Transverse colon (tissue), 4 donors: ENCODE measurements at regions not wholly inside any gene's neighbourhood (a gene's known extent, or its start where the extent isn't known, plus 50 kb on each side); places are given as distances from the start of the nearest gene placed in this dataset.

Experiments
- DNase-seq: peaks from one replicate; pipeline ENCODE4 v3.0.0-alpha.2; 2019
- H3K27ac ChIP-seq, 4 donors: fragments of 200-600 bp; sonication (generic); 2 replicates each; pipeline ENCODE4 v1.5.1; 2016 to 2018; ENCODE audit warnings: inconsistent platforms in 4 of 4
- H3K27me3 ChIP-seq: fragments of 200-600 bp; sonication (generic); 2 replicates; pipeline ENCODE4 v1.5.1; 2017; ENCODE audit warnings: inconsistent platforms
- H3K36me3 ChIP-seq, 4 donors: fragments of 200-600 bp; sonication (generic); 2 replicates each; pipeline ENCODE4 v1.5.1; 2017 to 2019; ENCODE audit warnings: inconsistent platforms in 4 of 4
- H3K4me1 ChIP-seq, 4 donors: fragments of 200-600 bp; sonication (generic); 2 replicates each; pipeline ENCODE4 v1.5.1; 2017 to 2020; ENCODE audit warnings: inconsistent platforms in 4 of 4
- H3K4me3 ChIP-seq, 4 donors: fragments of 200-600 bp; sonication (generic); 1 replicate in 1 of 4; 2 replicates in 3 of 4; pipeline versions ENCODE4 v1.5.1 to v1.6.1; 2017 to 2019; ENCODE audit warnings: inconsistent platforms in 4 of 4
- H3K9me3 ChIP-seq, 2 donors: fragments of 200-600 bp; sonication (generic); 2 replicates each; pipeline ENCODE4 v1.5.1; 2017 to 2019; ENCODE audit warnings: inconsistent platforms in 2 of 2
- CTCF ChIP-seq, 5 experiments: fragments of 200-600 bp in 3 of 5; fragments of 450-650 bp in 2 of 5; sonication (generic) in 3 of 5; IDR thresholded peaks; 1 replicate in 2 of 5; 2 replicates in 3 of 5; pipeline ENCODE4 v1.5.1; 2016 to 2017; ENCODE audit warnings: antibody characterized with exemption in 5 of 5, inconsistent platforms in 3 of 5, mild to moderate bottlenecking in 2 of 5, moderate library complexity in 1 of 5
- EP300 ChIP-seq: sonication (generic); formaldehyde crosslinking; IDR thresholded peaks from one replicate; pipeline ENCODE4 v1.6.1; 2017; ENCODE audit warnings: antibody characterized with exemption, low read depth
- POLR2A ChIP-seq: fragments of 450-650 bp; IDR thresholded peaks from one replicate; pipeline ENCODE4 v1.6.1; 2016; ENCODE audit warnings: antibody characterized with exemption, mild to moderate bottlenecking, moderate library complexity
- POLR2AphosphoS5 ChIP-seq, 3 donors: sonication (generic); formaldehyde crosslinking; IDR thresholded peaks; one replicate each; pipeline ENCODE4 v1.6.1; 2016; ENCODE audit warnings: antibody characterized with exemption in 3 of 3
- WGBS, 2 donors: methylation state at CpG; one replicate each; pipeline ENCODE4 v1.1.5; 2018; ENCODE audit warnings: low coverage in 1 of 2; 5-methylcytosine and 5-hydroxymethylcytosine counted together
- in situ Hi-C, 4 donors: fragments of 200-750 bp; cut with MboI; loops; one replicate each; pipeline versions ENCODE4 v1.15.0 to v1.15.1; 2017; ENCODE audit warnings: low sequenced_read_pairs in 3 of 4, low pct_ligation_motif_present in 1 of 4, low pct_unique_long_range_greater_than_20kb in 1 of 4
- intact Hi-C: fragments of 100-400 bp; cut with DNase I; formaldehyde crosslinking; loops from one replicate; pipeline ENCODE4 v1.15.1; 2023; ENCODE audit warnings: low total_unique reads

- TF ChIP-seq POLR2A (no peak), POLR2AphosphoS5 (IDR thresholded peaks at IDR 0.05) (no peak), CTCF (IDR thresholded peaks at IDR 0.05) (no peak), EP300 (no peak)
- peak; percentile 22 for DNase-seq
- in situ Hi-C loops: no loop called here
- Histone ChIP-seq H3K9me3 (no peaks in the 10 kb centered on the region), H3K4me3 (no peak overlapping the region), H3K27ac (no peak overlapping the region), H3K36me3 (no peaks in the 10 kb centered on the region), H3K27me3 (no peaks in the 10 kb centered on the region), H3K4me1 (peaks cover 0 to 6% (median 3%) of the 10 kb centered on the region in 4 donors)
- 58% methylated on average over 8 of the region's 8 CpGs; no CpG with 5 or more reads in 1 of the 2 donors for WGBS, 2 donors
- intact Hi-C loops: no loop called here
These were observed 51.7 kb downstream of the CCDC180 start for GRCh38 chr9:97359147-97359546.
